GM18909 (cell line): ENCODE measurements at regions not wholly inside any gene's neighbourhood (a gene's known extent, or its start where the extent isn't known, plus 50 kb on each side); places are given as distances from the start of the nearest gene placed in this dataset.
A peak's percentile ranks its signal among the peaks of the same experiment; 100 is the strongest.

Source experiments
- ATAC-seq: cut with Tn5 transposase; IDR thresholded peaks from one replicate; pipeline ENCODE4 v1.9.1; 2021; ENCODE audit warnings: mild to moderate bottlenecking; ENCODE audit not compliant: unreplicated experiment, poor library complexity

DNA sequence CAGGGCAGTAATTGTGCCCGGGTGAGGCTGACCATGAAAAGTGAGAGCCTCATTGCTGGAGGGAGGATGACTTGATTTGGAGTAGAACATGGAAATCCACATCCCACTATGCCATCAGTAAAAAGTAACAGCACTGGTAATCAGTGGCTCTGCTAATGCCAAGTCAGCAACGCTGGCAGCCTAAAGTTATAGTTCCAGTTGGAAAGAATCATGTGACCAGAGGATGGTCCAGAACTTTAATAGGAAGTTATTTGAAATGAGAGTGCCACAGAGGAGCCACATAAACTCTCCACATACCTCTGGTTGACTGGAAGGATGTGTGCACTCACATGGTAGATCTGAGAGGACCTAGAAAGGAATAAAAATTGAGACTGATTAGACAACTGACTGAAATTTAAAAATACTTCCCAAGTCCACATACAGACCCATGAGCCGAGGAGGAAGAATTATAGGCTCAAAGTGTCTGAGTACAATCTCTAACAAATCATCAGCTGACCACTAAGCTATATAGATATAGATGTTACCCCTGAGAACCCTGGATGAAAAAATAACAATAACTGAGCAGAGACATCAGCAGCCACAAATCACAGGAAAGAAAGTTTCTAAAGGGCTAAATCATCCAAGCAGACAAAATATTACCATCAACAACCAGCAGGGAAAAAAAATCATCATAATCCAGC, 346.8 kb downstream of the STK39 start:
- ATAC-seq, result no peak

DNA sequence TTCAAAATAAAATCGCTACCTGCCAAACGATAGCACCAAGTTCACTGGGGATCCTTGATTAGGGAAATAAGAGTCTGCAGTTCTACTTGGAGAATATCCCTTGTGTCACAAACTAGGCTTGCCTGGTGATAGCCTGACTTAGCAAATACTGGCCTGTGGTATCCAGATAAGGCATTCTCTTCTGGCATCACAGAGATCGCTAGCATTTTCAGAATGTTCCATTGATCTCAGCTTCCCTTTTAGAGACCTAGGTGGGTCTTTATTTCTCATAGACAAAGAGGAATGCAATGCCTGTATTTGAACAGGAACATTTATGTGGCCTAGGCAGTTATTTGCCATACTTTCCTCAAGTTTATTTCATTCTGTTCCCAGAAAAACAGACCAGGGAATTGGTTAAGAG, 349.1 kb downstream of the STK39 start:
- ATAC-seq, result no peak

DNA sequence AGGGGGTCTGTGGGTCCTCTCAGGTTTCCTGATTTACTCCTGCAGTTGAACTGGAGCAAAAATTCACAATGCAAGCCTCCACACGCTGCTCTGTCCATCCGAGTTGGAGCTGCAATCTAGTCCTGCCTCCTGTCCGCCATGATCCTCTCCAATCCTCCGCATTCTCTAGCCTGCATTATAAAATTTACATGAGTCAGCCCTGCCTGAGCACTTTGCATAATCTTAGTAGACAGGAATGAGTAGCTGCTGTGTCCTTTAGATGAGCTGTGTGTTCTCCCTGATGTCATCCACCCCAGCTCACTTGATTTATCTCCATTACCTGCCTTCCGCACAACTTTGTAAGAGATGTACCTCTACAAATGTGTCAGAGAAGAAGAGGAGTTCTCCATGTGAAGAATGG, 355.6 kb downstream of the STK39 start:
- no peak for ATAC-seq

DNA sequence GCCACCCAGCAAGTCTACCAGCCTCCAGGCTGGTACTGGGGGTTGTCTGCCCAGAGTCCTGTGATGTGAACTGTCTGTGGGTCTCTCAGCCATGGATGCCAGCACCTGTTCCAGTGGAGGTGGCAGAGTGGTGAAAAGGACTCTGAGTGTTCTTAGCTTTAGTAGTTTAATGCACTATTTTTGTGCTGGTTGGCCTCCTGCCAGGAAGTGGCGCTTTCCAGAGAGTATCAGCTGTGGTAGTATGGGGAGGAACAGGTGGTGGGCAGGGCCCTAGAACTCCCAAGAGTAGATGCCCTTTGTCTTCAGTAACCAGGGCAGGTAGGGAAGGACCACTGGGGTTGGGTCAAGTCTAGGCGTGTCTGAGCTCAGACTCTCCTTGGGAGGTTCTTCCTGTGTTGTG, 356.7 kb downstream of the STK39 start:
- ATAC-seq, result no peak

DNA sequence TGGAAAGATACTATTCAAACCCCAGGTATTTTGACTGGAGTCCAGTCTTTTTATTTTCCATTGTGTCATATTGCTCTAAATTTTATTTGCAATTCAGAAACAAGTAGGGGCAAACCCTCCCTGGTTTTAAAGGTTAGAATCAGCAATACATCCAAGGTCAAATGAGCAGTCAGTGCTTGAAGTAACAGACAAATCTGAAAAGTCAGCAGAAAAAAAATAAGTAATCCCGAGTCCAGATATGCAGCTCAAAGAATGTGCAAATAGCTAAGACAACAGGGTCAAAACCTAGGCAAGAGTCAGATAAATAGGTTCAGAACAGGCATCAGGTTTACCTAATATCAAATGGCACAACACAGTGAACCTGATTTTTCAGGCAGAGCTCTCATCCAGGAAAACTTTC, 367.0 kb downstream of the STK39 start:
- no peak for ATAC-seq

DNA sequence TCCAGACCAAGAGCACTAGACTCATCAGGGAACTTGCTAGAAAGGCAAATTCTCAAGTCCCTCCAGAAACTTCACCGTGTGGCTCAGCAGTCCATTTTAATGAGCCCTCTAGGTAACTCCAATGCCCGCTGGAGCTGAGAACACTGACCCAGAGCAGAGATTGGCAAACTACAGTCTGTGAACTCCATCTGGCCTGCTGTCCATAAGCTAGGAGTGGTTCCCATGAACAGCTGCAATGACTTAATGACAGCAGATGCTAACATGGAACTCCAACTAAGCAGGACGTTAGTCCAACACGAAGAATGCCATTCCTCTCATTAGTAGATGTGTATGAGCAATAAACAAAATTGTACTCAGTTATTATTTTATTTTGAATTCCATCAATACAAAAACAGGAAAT, 371.9 kb downstream of the STK39 start:
- no peak for ATAC-seq

DNA sequence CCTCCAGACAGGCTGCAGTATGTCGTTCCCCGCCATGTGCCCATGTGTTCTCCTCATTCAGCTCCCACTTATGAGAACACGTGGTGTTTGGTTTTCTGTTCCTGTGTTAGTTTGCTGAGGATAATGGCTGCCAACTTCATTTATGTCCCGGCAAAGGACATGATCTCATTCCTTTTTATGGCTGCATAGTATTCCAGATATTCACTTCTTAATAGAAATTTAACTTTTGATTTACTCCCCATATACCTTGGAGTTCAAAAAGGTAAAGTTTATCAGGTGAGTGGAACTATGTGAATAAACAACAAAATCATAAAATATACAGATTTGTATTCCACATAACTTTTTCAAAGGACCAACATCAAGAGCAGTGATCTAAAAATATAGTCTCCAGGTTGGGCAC, 372.6 kb downstream of the STK39 start:
- no peak for ATAC-seq

DNA sequence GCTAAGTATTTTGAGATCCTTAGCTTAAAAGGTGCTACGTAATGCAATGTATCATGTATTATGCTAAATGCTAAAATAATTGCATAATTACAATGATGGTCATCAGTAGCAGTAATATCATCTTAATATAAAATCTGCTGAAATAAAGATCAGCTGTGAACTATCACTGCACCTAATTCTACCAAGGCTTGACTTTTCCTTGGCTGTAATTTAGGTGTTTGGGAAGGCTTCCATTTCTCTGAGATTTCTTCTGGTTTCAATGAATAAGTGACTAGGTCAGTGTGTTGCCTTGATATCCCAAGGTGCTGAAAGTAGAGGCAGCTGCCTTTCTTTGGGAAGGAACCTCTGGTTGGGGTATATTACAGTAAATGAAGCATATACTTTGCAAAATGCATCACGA, 376.1 kb downstream of the STK39 start:
- no peak for ATAC-seq

DNA sequence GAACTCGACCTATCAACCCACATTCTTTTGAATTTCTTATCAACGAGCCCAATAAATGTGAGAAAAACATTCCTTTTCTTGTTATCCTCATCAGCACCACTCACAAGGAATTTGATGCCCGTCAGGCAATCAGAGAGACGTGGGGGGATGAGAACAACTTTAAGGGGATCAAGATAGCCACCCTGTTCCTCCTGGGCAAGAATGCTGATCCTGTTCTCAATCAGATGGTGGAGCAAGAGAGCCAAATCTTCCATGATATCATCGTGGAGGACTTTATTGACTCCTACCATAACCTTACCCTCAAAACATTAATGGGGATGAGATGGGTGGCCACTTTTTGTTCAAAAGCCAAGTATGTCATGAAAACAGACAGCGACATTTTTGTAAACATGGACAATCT, 378.2 kb downstream of the STK39 start:
- no peak for ATAC-seq

DNA sequence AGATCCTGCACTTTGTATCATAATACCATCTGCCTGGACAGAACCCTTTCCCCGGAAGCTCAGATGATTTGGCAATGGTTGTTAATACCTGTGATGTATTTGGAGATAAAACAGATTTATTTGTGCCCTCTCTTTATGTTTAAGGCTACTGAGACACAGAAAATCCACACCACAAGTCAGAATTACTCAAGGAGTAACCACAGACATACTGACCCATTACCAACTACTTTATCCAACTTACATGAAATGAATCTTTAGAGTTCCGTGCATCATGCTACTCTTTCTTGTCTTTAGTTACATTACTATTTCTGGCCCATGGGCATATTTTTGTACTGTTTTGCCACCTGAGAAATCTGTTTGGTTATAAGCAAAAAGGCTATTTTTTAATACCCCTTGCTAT, 384.0 kb downstream of the STK39 start:
- ATAC-seq, result peak; percentile 17

DNA sequence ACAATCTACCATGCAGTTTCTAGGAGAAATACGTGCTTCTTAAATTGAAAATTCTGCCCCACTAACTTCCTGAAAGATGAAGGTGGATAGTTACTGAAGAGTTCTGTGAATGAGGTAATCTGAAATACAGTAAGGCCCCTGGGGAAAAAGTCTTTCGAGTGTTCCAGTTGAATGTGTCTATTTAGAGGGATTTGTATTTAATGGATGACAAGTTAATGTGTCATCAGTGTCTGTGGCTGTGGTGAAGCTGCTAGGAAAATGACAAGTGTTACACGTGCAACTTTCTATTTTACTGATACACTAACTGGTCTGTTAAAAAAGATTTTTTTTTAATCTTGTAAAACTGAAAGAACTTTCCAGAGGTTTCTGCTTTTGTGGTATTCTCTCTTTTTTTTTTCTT, 384.6 kb downstream of the STK39 start:
- peak; percentile 75 for ATAC-seq

DNA sequence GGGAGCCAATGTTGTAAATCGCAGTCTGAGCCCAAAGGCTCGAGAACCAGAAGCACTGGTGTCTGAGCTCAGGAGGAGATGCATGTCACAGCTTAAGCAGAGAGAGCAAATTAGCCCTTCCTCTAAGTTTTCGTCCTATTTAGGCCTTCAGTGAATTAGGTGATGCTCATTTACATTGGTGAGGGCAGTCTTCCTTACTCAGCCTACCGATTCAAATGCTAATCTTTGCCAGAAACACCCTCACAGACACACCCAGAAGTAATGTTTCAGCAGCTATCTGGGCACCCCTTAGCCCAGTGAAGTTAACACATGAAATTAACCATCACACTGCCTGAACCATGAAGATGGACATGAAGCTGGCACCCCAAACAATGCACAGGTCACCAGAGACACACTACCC, 385.1 kb downstream of the STK39 start:
- ATAC-seq, result peak; percentile 19

DNA sequence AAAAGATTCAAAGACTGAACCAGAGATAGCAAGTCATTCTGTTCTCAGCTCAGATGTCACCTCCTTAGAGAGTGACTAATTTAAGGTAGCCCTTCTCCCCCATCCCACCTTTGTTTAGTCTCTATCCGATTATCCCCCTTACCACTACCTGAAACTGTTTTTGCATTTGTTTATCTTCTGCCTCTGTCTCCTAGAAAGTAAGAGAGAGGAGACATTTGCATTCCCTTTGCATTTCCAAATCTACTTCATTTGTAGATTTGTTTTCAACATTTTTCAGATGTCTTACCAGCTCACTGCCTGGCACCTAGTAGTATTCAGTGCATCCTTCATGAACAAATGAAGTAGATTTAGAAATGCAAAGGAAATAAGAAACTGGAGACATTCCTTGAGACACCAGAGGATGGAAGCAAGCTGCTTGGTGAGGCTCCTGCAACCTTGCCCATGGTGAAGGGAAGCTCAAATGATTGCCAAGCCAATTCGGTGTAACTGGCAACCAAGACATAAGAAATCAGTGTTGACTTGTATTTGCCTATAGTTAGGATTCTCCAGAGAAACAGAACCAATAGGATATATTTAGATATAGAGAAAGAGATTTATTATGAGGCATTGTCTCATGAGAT, 385.7 kb downstream of the STK39 start:
- no peak for ATAC-seq

DNA sequence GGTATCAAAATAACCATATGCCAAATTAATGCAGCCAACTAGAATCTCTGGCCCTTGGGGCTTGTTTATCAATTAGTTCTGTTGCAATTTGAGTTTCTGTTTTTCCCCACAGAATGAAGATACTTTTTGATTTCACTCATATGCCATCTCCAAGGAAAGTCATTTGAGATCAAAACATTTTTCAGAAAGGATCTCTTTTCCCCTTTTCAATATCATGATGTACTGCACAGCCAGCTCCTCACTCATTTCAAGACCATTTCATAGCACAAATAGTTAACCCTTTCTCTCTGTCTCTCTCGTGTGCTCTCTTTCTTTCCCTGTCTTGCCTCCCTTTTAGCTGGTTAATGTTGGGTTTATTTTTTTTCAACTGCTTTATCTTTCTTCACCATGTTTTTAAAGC, 387.3 kb downstream of the STK39 start:
- no peak for ATAC-seq

DNA sequence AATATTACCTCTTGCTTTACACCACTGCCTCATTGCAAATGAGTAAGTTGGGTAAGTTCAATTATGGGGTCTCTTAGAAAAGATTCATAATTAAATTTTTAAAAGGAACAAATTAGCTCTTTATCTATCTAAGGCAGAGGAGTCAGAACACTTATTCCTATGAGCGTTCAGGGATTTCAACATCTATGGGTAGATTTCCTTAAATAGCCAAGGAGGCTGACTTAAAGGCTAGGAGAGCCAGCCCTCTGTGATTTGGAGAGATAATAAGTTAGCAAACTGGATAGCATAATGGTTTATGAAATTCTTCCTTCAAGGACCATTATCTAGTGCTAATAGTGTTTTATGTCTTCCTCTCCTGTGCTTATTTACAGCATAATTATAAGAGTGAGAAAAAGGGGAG, 387.7 kb downstream of the STK39 start:
- ATAC-seq, result no peak

DNA sequence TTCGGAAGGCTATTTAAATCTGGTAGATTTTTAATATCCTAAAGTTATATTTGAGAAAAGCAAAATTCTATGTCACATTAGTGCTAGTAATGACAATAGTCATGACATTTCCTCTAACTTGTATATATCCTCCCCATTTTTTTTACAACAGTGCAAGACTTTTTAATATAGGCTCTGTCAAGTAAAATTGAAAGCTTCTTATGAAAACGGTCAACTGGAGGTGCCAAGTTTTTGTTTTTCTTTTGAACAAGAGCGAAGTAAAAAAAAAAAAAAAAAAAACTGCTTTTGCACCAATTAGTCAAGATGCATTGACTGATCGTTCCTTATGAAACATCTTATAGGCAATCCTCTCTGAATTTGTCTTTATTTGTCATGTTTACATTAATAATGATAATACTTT, 389.3 kb downstream of the STK39 start:
- ATAC-seq, result no peak

DNA sequence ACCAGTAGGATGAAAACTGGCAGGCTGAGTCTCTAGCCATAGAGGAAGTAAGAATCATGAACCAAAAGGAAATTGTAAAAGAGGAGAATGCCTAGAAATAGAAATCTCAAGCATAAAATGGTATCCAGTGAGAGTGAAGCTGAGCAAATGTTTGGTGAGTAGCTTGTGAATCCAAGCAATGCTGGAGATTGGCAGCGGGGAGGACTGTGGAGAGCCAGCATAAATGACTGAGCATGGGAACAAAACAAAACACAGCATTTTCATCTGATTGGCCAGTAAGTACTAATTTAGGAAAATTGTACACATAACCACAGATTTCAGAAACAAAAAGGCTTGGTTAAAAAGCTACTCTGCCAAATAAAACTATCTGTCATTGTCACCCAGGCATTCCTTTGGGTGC, 390.0 kb downstream of the STK39 start:
- ATAC-seq, result no peak

DNA sequence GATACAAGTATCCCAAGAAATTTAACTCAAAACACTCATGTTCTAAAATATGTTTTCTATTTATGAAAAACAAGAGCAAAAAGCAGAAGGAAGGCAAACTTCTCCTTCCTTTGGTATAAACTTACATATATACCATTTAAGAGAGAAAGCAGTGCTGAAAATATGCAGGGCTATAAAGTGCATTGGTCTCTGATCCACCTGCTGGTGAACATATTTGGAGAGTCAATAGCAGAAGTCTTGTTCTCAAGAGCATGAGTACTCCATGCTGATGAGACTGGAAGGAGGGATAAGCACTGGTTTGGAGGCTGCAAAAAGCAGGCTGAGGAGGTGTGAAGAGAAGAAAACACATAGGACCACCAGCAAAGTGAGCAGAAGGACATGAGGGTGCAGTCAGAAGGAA, 391.2 kb downstream of the STK39 start:
- no peak for ATAC-seq

DNA sequence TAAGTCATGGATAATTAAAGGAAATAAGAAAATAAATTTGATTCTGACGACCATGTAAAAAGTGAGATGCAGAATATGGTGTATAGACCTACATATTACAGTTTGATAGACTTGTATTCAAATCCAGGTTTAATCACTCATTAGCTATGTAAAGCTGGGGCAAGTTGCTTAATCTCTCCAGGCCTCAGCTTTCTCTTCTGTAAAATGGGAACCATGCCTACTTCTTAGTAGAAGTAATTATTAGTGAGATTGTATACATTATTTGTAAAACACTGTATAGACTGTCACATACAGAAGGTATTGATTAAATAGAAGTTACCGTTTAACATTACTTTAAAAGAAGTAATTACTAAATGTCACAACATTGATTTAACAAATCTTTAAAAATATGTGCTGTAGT, 392.2 kb downstream of the STK39 start:
- ATAC-seq, result no peak

DNA sequence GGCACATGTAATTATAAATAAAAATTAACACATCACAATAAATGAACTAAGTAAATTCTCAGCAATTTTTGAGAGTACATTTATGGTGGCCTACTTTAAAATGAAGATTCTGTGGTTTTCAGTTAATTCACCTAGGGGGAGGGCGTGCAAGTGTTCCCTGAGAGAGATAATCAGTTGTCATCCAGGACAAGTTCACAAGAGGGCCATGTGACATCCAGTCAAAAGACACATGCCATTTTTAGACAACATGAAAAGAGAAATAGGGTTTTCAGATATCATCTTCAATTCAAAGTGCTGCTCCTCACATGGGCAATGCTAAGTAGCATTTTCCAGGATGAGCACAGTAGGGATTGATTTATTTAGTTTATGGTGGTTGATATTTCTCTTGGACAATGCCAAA, 393.7 kb downstream of the STK39 start:
- ATAC-seq, result no peak

DNA sequence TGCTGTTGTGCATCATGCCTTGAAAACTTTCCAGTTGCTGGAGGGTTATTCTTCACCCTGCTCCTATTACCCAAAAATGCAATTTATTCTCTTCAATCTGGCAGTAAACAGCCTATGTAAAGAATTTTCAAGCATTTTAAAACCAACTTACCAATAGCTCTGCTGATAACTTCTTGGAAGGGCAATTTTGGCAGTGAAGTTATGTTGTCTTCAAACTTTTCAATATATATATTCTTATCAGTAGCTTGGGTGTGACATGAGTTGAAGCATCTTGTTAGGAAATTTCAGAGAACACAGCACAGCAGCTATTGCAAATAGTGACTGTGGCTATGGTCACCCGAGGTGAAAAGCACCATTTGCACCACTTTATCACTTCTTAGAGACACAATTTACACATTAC, 395.5 kb downstream of the STK39 start:
- ATAC-seq, result no peak

DNA sequence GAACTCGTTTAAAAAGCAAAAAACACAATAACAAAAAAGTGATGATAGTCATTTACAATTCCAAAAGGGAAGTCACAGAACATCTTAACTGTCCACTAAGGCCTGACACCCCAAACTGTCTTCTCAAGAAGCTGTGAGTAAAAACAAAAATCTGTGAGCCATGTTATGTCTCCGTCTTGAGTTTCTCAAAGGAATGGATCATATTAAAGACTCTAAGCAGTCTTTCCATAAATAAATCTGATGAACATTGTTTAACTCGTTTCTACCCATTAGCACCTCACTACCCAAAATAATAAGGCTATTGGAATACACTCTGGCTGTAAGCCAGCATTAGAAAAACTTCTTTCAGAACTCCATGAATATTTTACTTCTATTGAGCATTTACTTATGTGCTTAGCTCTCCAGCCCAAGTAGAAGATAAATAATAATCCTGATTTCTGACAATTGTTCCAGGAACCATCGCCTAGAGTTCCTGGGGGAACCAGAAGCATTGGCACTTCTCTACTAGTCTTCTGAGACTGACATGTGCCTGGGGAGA, 396.0 kb downstream of the STK39 start:
- ATAC-seq, result no peak
